Stimulated activated CD4-positive, alpha-beta T cell treated with anti-CD3 and anti-CD28 coated beads, Interleukin-4, amount 100 ng/mL, for 24 hours (primary cell): ENCODE measurements at regions not wholly inside any gene's neighbourhood (a gene's known extent, or its start where the extent isn't known, plus 50 kb on each side); places are given as distances from the start of the nearest gene placed in this dataset.

ENCODE experiments used
- DNase-seq: peaks from one replicate; pipeline ENCODE4 v3.0.0-alpha.2; 2020

DNA sequence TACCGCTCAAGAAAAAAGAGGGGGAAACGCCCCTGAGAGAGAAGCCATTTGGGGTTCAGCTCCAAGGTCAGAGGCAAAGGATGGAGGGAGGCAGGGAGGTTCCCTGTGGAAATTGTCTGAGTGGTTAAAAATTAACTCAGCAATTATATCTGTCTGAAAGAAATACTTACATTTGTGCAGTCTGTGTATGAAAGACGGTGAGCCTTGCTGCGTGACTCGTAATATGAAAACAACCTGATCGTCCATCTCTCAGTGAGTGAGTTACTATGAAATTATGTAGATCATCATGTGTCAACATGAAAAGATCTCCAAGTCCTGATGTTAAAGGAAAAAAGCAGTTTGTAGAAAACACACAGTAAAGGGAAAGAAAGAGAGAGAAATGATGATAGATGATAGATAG is 67.2 kb upstream of the FAM204A start:
- no peak for DNase-seq

DNA sequence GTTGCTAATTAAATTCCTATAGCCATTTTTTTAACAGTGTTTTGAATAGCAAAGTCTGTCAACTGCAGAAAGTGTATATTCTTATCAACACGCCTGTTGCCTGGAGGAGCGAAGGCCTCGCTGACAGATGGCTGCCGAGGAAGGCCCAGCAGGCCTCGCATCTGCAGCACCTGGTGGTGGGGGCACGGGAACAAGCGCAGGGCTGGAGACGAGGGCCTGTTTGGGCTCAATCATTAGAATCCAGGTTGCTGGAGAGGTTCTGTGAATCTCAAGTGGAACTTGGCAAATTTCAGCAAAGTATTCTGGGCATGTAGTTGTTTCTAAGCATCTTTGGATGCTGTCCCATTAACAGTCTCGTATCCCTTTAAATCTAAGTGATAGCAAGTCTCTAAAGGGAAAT is 66.1 kb upstream of the FAM204A start:
- DNase-seq: no peak

DNA sequence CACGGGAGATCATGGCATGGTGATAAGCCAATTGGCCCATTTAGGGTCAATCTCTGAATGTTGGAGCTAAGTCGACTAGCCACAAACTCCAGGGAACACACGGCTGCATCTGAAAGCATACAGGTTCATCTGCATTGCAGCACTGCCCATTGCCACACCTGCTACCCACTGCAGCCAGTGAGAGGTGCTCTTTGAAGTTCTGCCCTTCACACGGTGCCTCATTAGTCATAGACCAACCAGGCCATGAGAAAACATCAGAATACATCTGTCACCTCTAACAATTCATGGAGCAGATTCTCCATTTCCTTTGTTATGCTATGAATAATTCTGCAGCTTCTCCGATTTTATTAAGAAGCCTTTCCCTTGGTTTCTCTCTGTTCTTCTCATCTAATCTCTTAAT is 65.7 kb upstream of the FAM204A start:
- DNase-seq: no peak

DNA sequence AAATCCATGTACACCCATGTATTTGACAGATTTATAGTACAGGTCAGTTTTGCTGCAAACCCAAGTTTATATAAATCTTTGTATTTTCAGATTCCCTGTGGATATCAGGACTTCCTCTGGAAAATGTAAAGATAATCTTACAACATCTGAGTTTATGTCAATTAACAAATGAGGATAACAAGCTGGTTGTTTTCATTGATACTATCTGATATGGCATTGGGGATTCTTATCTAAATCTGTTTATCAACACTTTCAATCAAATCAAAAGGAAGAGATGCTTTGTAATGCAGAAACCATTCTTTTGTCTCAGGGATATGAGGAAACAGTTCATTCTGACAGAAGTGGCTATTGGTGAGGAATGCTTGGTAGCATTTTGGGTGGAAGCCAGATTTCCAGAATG is 64.9 kb upstream of the FAM204A start:
- no peak for DNase-seq

DNA sequence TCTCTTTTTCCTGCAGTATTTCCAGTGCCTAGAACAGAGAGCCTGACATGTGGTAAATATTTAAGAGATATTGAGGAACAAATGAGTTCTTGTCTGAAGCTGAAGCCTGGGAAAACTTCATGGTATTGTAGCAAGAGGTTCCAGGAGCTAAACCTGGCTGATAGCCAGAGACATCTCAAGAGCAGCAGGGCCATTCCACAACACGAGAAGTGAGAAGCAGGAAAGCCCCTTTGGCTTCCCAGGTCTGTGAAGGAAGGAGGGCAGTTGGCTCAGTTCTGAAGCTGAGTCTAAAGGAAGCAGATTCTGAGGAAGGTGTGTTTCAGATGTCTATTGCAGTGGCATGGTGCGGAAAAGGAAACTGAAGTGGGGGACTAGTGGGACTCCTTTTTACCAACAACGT is 63.8 kb upstream of the FAM204A start:
- DNase-seq: no peak

DNA sequence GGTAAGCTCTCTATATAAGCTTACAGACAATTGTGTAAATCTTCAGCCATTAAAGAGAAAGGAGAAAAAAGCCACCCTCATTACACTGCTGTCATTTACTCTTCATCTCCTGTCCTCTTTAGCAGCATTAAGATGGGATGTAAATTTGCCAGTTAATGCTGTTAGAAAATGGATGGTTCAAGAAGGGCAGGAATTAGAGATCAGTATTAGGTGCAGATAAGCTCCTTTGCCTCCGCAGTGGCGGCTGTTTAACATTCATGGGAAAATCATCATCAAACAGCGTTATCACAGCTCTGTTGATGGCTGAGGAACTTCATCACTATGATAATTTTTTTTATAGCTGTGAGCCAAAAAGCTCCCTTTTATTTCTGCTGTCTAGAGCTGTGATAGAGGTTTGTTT is 61.8 kb upstream of the FAM204A start:
- DNase-seq: no peak

DNA sequence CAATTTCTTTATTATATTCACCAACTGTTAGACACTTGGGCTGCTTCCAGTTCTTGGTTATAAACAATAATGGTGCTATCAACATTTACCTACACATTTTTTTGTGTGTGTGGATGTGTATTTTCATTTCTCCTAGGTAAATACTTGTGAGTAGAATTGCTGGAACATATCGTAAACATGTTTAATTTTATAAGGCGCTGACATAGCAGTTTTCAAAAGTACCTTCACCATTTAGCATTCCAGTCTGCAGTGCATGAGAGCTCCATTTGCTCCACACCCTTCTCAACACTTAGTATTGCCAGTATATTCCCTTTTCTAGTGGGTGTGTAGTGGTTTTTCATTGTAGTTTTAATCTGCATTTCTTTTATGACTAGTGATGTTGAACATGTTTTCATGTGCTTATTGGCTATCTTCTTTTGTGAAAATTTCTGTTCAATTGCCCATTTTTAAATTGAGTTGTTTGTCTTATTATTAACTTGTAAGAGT is 59.6 kb upstream of the FAM204A start:
- DNase-seq: no peak

DNA sequence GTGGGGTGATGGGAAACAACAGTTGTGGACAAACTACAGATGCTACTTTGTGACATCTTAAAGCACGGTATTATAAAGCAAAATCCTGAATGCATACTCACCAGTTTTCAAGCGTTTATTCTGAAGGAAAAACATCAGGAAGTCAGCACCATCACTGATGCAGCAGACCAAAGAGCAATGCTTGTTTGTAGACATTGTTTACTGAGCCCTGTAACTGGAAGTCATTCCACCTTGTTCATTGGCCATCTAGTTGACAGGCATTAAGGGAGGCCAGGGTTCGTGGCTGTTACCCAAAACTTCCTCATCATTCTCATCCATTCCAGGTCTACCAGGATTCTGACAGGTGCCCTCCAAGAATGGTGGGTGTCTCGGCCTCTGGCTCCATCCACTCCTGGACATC is 55.3 kb upstream of the FAM204A start:
- no peak for DNase-seq

DNA sequence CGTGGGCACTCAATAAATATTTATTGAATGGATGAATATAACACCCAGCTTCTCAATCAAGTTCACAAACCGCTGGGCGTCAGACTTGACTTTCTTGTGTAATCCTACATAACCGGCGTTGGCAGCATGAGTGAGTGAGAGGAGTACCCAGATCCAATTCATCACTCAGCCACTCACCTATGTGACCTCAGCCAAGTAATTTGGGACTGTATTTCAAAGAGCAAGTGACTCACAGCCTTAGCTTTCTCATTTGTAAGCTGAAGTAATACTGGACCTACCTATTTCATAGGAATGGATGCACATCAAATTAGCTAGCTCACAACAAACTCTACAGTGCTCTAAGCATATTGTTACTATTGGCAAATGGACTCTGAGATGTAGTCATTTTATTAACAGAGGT is 53.8 kb upstream of the FAM204A start:
- DNase-seq: no peak

DNA sequence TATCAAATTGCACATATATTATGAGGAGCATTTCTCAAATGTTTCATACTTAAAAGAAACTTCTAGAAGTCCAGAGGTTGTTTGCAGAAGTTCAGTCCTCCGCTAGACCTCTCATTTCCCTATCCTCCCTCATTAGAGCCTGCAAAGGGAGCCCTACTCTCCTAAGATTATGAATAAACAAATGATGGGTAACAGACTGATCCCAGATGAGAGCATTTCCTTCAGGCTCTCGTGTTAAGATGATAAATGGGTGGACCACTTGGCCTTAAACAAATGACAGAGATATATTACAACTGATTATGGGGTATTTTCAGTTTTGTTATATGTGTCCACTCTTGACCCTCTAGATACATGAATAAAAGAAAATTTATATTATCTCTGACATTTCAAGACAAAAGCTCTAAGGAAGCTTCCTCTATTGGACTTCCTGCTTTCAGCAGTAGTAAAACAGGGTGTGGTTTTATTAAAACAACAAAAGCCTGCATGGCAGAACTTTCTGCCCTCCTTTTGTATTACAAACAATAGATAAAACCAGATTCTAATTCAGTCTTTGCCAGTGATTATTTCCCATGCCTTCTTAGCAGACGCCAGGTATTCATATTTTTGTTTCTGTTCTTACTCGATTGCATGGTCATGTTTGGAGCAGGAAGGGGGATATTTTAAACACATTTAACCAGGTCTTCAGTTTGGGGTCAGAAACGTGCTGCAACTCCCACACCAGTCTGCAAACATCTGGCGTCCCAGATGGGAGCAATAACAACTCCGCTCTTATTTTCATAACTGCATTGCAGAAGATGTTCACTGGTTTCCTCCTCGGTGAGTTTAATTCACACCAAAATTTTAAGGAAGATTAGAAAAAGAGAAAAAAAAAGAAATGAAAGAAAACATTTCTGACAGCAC is 52.4 kb upstream of the FAM204A start:
- no peak for DNase-seq

DNA sequence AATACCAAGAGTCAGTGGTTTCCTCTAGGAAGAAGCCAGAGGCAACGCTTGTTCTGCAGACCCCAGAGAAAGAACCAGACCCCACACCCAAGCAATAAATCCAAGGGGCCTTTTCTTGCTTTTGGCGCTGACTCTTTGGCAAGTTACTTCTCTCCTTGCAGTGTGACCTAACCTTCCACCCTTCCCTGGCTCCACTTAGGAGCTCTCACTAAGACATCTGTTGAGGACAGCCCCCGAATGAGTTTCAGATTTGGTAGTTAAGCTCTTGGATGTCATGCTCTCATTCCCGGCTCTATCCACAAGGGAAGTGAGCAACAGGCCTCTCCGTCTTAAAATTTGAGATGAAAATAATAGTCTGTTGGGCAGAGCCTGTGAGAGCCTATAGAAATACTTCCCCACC is 50.6 kb upstream of the FAM204A start:
- DNase-seq: no peak
